ENCODE measurements at regions not wholly inside any gene's neighbourhood (a gene's known extent, or its start where the extent isn't known, plus 50 kb on each side); places are given as distances from the start of the nearest gene placed in this dataset.
A peak's percentile ranks its signal among the peaks of the same experiment; 100 is the strongest.

DNA sequence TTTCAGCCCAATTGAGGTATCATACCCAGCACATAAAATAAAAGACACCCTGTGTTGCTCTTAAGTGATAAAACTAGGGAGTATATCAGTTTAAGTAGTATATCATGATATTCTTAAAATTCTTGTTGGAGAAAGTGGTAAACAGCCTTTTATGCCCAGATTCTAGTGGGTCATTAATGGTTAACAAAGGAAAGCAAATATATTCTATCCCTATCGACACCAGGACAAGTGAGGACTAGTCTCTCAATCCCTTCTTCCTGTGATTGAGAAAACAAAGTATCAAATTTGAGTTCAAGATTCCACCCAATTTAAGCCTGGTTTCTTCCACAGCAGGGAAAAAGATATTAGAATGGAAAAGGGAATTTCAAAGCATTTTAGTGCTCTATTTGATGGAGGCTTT is 142.4 kb upstream of the IL12A start:
- Histone ChIP-seq H3K4me3 (no peak overlapping the region), H3K9me3 (no peaks in the 10 kb centered on the region), H3K36me3 (no peaks in the 10 kb centered on the region), H3K27ac (no peak overlapping the region), H3K4me1 (peaks cover 0 to 61% (median 0%) of the 10 kb centered on the region in 3 donors), H3K27me3 (no peaks in the 10 kb centered on the region)
- intact Hi-C loops (cut with DNase I): no loop called here
- TF ChIP-seq, protein P1, sequence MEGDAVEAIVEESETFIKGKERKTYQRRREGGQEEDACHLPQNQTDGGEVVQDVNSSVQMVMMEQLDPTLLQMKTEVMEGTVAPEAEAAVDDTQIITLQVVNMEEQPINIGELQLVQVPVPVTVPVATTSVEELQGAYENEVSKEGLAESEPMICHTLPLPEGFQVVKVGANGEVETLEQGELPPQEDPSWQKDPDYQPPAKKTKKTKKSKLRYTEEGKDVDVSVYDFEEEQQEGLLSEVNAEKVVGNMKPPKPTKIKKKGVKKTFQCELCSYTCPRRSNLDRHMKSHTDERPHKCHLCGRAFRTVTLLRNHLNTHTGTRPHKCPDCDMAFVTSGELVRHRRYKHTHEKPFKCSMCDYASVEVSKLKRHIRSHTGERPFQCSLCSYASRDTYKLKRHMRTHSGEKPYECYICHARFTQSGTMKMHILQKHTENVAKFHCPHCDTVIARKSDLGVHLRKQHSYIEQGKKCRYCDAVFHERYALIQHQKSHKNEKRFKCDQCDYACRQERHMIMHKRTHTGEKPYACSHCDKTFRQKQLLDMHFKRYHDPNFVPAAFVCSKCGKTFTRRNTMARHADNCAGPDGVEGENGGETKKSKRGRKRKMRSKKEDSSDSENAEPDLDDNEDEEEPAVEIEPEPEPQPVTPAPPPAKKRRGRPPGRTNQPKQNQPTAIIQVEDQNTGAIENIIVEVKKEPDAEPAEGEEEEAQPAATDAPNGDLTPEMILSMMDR (IDR thresholded peaks at IDR 0.05): no peak
- TF ChIP-seq POLR2A (IDR thresholded peaks at IDR 0.05): no peak
- WGBS, 2 donors: 20 to 50% methylated on average over 1 of the region's 1 CpG
- DNase-seq: no peak

DNA sequence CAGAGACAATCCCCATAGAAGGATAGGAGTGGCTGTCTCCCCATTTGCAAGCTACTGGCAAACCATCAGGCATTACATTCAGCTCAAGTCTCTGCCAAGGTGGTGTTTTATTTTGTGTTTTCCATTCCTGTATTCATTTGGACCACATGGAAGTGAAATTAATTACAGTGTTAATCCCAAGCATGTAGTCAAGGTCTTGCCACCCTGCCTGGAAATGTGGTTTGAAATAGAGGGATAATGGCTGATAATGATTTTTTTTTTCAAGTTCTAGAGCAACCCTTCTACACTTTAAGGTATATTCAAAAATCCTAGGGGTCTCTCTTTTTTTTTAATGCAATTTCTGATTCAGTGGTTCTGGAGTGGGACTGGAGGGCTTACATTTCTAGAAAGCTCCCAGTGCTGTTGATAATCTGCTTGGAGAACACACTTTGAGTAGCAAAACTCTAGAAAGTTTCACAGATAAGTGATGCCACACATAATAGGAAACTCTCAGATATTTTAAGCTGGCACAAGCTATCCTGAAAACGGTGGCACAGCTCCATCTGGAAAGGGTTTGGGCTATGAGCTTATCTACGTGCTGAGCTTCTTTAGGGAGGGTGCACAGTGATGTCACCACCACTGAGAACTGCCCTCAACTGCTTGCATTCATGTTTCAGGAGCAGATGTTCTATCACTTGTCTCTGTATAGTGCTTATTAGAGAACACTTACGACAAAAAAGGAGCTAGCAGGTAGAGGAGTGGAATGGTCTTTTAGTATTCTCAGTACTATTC is 140.1 kb upstream of the IL12A start:
- intact Hi-C loops (cut with DNase I): no loop called here
- 50 to 56% methylated on average over 3 of the region's 3 CpGs for WGBS, 2 donors
- DNase-seq: no peak
- TF ChIP-seq, protein P1 (IDR thresholded peaks at IDR 0.05): no peak
- no peak for TF ChIP-seq POLR2A (IDR thresholded peaks at IDR 0.05)
- Histone ChIP-seq H3K27me3 (no peaks in the 10 kb centered on the region), H3K27ac (peak overlapping the region in 1 of 4 donors; percentile 9), H3K9me3 (no peaks in the 10 kb centered on the region), H3K4me3 (no peak overlapping the region), H3K4me1 (peaks cover 7 to 73% (median 16%) of the 10 kb centered on the region in 3 donors), H3K36me3 (no peaks in the 10 kb centered on the region)

DNA sequence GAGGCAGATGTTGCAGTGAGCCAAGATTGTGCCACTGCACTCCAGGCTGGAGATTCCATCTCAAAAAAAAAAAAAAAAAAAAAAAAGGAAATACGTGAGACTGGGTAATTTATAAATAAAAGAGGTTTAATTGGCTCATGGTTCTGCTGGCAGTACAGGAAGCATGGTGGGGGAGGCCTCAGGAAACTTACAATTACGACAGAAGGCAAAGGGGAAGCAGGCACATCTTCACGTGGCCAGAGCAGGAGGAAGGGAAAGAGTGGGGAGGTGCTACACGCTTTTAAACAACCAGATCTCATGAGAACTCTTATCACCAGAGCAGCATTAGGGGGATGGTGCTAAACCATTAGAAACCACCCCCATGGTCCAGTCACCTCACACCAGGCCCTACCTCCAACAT is 138.2 kb upstream of the IL12A start:
- peak overlapping the region in 1 of 4 donors; percentile 0 for H3K27ac ChIP-seq

DNA sequence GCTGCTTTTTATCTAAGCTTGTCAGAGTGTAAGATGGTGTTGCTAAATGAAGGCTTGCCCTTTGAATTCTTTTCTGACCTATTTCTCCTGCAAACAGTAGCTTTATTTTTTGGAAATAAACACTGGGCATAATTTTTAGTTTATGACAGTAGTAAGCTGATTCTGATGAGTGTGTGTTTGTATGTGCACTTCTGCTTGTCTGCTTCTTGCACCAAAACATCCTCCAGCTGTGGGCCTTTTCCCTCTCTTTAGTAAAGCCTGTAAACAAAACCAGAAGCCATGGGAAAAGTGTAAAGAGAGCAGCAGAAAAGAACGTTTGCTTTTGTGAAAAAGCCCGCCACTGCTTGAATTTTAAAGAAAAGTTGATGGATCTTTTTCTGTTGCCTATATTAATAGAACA is 136.4 kb upstream of the IL12A start:
- Histone ChIP-seq H3K27me3 (no peaks in the 10 kb centered on the region), H3K9me3 (no peaks in the 10 kb centered on the region), H3K27ac (peak overlapping the region; percentile 51 to 87 (median 78)), H3K4me3 (peak overlapping the region in 1 of 4 donors; percentile 52), H3K36me3 (no peaks in the 10 kb centered on the region), H3K4me1 (peaks cover 7 to 65% (median 30%) of the 10 kb centered on the region in 3 donors)
- no peak for DNase-seq
- TF ChIP-seq, protein P1 (IDR thresholded peaks at IDR 0.05): no peak
- TF ChIP-seq POLR2A (IDR thresholded peaks at IDR 0.05): no peak
- 37 to 39% methylated on average over 2 of the region's 2 CpGs for WGBS, 2 donors
- intact Hi-C loops (cut with DNase I): no loop called here

More for the DNA sequence above, 138.2 kb upstream of the IL12A start:
- DNase-seq: no peak
- Histone ChIP-seq H3K27me3 (no peaks in the 10 kb centered on the region), H3K36me3 (no peaks in the 10 kb centered on the region), H3K4me1 (peaks cover 7 to 68% (median 21%) of the 10 kb centered on the region in 3 donors), H3K9me3 (no peaks in the 10 kb centered on the region), H3K4me3 (no peak overlapping the region)
- TF ChIP-seq POLR2A (IDR thresholded peaks at IDR 0.05): no peak
- TF ChIP-seq, protein P1 (IDR thresholded peaks at IDR 0.05): no peak
- 28 to 62% methylated on average over 4 of the region's 4 CpGs for WGBS, 2 donors
- intact Hi-C loops (cut with DNase I): no loop called here

DNA sequence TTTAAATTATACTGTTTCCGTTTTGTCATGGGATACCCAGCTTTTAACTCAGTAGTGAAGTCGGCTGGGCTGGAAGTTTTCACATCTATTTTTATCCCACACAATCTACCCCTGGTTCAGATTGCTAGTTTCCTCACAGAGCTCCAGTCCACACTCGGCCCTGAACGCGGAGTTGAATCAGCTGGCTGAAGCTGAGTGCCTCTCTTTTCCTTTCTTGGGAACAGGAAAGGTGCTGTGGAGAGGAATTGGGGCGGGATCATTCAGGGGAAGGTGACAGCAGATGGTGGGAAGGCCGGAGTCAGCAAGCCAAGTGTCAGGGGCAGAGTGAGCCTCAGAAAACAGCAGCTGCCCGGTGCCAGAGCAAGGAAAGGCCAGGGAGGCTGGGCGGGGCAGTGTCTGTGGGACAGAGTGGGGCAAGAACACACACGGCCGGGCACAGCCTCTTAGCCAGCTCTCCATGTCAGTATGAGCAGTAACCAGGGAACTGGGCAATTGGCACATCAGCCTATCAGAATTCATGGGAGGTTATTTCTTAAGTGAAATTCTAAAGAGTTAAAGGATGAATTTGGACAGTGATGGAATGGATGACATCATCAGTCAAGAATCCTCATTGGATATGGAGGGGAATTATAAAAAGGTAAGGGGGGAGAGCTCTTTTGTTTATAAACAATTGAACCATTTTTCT is 135.7 kb upstream of the IL12A start:
- H3K27me3 ChIP-seq: no peaks in the 10 kb centered on the region
- peaks cover 7 to 68% (median 30%) of the 10 kb centered on the region in 3 donors for H3K4me1 ChIP-seq
- H3K27ac ChIP-seq: peak overlapping the region; percentile 51 to 87 (median 78)
- no peak for DNase-seq
- no peaks in the 10 kb centered on the region for H3K36me3 ChIP-seq
- peak overlapping the region in 3 of 4 donors; percentile 15 to 52 (median 21) for H3K4me3 ChIP-seq
- TF ChIP-seq, protein P1 (IDR thresholded peaks at IDR 0.05): no peak
- TF ChIP-seq POLR2A (IDR thresholded peaks at IDR 0.05): peak in 2 of 4 donors; percentile 20 to 31
- no peaks in the 10 kb centered on the region for H3K9me3 ChIP-seq
- WGBS, 2 donors: 9 to 22% methylated on average over 9 to 11 of the region's 11 CpGs
- intact Hi-C loops (cut with DNase I): no loop called here
